Astrocyte (in vitro differentiated cells and primary cell): ENCODE measurements at regions not wholly inside any gene's neighbourhood (a gene's known extent, or its start where the extent isn't known, plus 50 kb on each side); places are given as distances from the start of the nearest gene placed in this dataset.

Source experiments
- CTCF ChIP-seq: IDR thresholded peaks from 2 replicates; pipeline ENCODE4 v1.5.1; 2011; ENCODE audit warnings: low read depth, mild to moderate bottlenecking, inconsistent platforms, low read length, moderate library complexity; ENCODE audit not compliant: insufficient read depth
- EZH2 ChIP-seq: IDR thresholded peaks from 2 replicates; pipeline ENCODE4 v1.6.1; 2012; ENCODE audit warnings: mild to moderate bottlenecking, low read length, inconsistent platforms; ENCODE audit not compliant: insufficient read depth

- TF ChIP-seq CTCF (no peak), EZH2 (no peak)
Observed at GRCh38 chr6:125623085-125623484, 126.3 kb upstream of the HEY2 start.
